Tibial nerve (tissue), 4 donors: ENCODE measurements at regions not wholly inside any gene's neighbourhood (a gene's known extent, or its start where the extent isn't known, plus 50 kb on each side); places are given as distances from the start of the nearest gene placed in this dataset.

Experiments used
- DNase-seq, 2 donors: peaks; one replicate each; pipeline ENCODE4 v3.0.0-alpha.2; 2019; ENCODE audit warnings: low spot score in 2 of 2
- H3K27ac ChIP-seq, 4 donors: fragments of 200-600 bp; sonication (generic) in 3 of 4; one replicate each; pipeline ENCODE4 v1.5.1; 2017 to 2019; ENCODE audit warnings: mild to moderate bottlenecking in 1 of 4
- H3K27me3 ChIP-seq, 2 donors: fragments of 200-600 bp; sonication (generic) in 1 of 2; one replicate each; pipeline versions ENCODE4 v1.5.1 to v1.6.0; 2017 to 2019
- H3K36me3 ChIP-seq, 3 donors: fragments of 200-600 bp; sonication (generic); one replicate each; pipeline ENCODE4 v1.5.1; 2018 to 2019
- H3K4me1 ChIP-seq, 4 donors: fragments of 200-600 bp; sonication (generic) in 3 of 4; one replicate each; pipeline ENCODE4 v1.5.1; 2017 to 2019
- H3K4me3 ChIP-seq, 4 donors: fragments of 200-600 bp; sonication (generic) in 3 of 4; one replicate each; pipeline ENCODE4 v1.5.1; 2017 to 2019; ENCODE audit warnings: mild to moderate bottlenecking in 1 of 4, moderate library complexity in 1 of 4
- H3K9me3 ChIP-seq, 4 donors: fragments of 200-600 bp; sonication (generic) in 3 of 4; one replicate each; pipeline ENCODE4 v1.5.1; 2017 to 2019
- CTCF ChIP-seq, 5 experiments: fragments of 200-600 bp in 3 of 5; fragments of 450-650 bp in 2 of 5; sonication (generic) in 3 of 5; IDR thresholded peaks; one replicate each; pipeline ENCODE4 v1.5.1; 2016 to 2019; ENCODE audit warnings: antibody characterized with exemption in 5 of 5, mild to moderate bottlenecking in 3 of 5, moderate library complexity in 2 of 5
- EP300 ChIP-seq, 2 donors: sonication (generic); formaldehyde crosslinking; IDR thresholded peaks; one replicate each; pipeline ENCODE4 v1.6.1; 2017; ENCODE audit warnings: antibody characterized with exemption in 2 of 2, mild to moderate bottlenecking in 1 of 2
- POLR2A ChIP-seq, 2 donors: fragments of 450-650 bp; IDR thresholded peaks; one replicate each; pipeline ENCODE4 v1.6.1; 2017; ENCODE audit warnings: antibody characterized with exemption in 2 of 2, mild to moderate bottlenecking in 2 of 2, moderate library complexity in 2 of 2
- WGBS, 2 donors: methylation state at CpG; one replicate each; pipeline ENCODE4 v1.1.5; 2018; 5-methylcytosine and 5-hydroxymethylcytosine counted together

DNA sequence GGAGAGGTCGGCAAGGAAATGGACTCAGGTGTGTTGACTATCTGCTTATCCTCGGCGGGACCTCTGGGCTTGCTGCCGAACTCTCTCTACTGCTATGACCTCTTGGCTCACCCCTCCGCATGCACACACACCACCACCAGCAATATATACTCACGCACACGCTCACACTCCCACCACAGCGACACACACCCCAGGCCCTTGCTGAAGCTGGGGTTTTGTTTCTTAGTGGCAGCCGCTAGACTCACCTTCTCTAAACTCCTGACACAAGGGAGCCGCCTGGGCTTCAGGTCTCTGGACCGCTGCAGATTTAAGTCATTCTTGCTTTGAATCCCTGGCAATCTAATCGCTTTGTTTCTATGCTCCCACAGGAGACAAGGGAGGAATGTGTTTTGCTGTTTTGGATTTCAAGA is 59.4 kb upstream of the BACH2 start:
- Histone ChIP-seq H3K27me3 (no peaks in the 10 kb centered on the region), H3K9me3 (no peaks in the 10 kb centered on the region), H3K36me3 (no peaks in the 10 kb centered on the region), H3K4me3 (peak overlapping the region in 1 of 4 donors; percentile 25), H3K27ac (peak overlapping the region in 1 of 4 donors; percentile 40), H3K4me1 (no peaks in the 10 kb centered on the region)
- WGBS, 2 donors: 41 to 48% methylated on average over 12 of the region's 12 CpGs
- DNase-seq: no peak
- TF ChIP-seq POLR2A (IDR thresholded peaks at IDR 0.05) (no peak), CTCF (IDR thresholded peaks at IDR 0.05) (no peak), EP300 (IDR thresholded peaks at IDR 0.05) (no peak)

DNA sequence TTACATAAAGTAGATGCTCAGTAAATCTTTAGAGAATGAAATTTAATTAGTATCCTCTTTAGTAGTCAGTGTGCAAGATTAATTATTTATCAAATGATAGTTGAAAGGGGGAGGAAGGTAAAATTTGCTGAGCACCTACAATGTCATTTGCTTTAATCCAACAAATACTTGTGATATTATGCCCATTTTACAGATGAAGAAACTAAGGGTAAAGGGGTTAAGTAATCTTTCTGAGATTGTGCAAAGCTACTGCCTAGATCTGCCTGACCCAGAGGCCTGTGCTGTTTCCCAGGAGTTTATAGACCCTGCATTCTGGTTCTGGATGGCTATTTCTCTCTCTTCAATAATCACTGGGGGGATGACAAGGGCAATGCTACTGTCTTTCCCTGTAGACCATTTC is 58.3 kb upstream of the BACH2 start:
- TF ChIP-seq POLR2A (IDR thresholded peaks at IDR 0.05): no peak
- TF ChIP-seq EP300 (IDR thresholded peaks at IDR 0.05): no peak
- TF ChIP-seq CTCF (IDR thresholded peaks at IDR 0.05): no peak

DNA sequence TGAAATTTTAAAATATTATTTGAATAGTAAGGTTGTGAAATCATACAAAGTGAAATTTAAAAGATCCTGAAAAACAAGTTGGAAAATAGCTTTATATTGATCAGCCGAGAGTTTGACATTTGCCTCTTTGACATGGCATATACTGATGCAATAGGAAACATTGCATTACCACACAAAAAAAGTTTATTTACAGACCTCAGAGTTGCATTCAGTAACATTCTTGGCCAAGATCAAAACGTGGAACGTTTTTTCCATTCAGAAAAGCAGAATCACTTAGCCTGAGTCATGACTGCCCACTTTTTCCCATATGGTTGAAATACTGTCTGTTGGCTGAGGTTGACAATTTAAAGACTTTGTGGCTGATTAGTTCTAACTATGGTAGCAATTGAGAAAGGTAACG is 55.1 kb upstream of the BACH2 start:
- Histone ChIP-seq H3K4me3 (no peak overlapping the region), H3K4me1 (no peaks in the 10 kb centered on the region), H3K27me3 (no peaks in the 10 kb centered on the region), H3K27ac (no peak overlapping the region), H3K36me3 (no peaks in the 10 kb centered on the region), H3K9me3 (no peaks in the 10 kb centered on the region)
- DNase-seq: no peak
- TF ChIP-seq POLR2A (IDR thresholded peaks at IDR 0.05) (no peak), EP300 (IDR thresholded peaks at IDR 0.05) (no peak), CTCF (IDR thresholded peaks at IDR 0.05) (no peak)
- WGBS, 2 donors: 29 to 36% methylated on average over 4 of the region's 4 CpGs

More for the DNA sequence above, 58.3 kb upstream of the BACH2 start:
- DNase-seq: no peak
- Histone ChIP-seq H3K36me3 (no peaks in the 10 kb centered on the region), H3K27ac (no peak overlapping the region), H3K4me3 (no peak overlapping the region), H3K4me1 (no peaks in the 10 kb centered on the region), H3K9me3 (no peaks in the 10 kb centered on the region), H3K27me3 (no peaks in the 10 kb centered on the region)

DNA sequence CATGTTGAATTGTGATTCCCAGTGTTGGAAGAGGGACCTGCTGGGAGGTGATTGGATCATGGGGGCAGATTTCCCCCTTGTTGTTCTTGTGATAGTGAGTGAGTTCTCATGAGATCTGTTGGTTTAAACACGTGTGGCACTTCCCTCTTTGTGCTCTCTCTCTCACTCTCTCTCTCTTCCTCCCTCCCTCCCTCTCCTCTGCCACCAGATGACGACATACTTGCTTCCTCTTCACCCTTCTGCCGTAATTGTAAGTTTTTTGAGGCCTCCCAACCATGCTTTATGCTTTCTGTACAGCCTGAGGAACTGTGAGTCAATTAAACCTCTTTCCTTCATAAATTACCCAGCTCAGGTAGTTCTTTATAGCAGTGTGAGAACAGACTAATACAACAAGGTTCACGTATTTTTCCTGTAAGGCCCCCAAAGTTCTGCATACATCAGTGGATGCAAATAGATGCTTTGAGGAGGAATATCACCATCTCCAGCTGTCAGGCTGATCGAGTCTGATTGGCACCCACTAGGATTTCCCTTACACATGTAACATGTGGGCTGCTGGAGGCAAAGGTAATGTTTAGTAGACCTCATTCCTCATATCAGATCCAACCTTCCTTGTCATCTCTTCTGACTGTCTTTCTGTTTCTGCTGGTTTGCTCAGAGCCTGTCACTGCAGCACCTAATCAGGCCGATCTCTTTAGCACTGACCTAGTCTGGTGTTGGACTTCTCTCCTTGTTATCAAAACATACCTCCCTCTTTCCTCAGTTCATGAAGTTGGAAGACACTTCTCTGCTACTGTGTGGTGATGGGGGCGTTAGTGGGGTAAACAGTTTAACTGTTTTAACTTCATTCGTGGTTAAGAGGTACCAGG is 54.3 kb upstream of the BACH2 start:
- WGBS, 2 donors: 57 to 58% methylated on average over 8 of the region's 8 CpGs

DNA sequence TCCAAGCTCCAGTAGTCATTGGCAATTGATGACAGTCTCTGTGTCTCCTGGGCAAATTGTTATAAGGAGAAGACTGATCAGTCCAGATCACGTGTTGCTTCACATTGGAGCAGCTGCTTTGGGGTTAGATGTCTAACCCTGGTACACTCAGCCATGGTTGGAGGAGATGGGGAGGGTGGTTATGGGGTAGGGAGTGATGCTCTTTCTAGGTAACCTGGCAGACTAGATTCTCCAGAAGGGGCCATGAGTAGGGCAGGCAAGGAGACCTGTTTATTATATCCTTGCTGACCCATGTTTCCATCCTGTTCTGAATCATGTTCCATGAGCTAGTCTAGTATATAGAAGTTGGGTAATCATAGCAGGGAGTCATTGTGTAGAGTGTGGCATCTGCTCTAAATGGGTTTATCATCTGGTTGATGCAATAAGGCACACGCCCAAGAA is 50.8 kb upstream of the BACH2 start:
- Histone ChIP-seq H3K36me3 (no peaks in the 10 kb centered on the region), H3K4me3 (no peak overlapping the region), H3K4me1 (no peaks in the 10 kb centered on the region), H3K9me3 (no peaks in the 10 kb centered on the region), H3K27ac (no peak overlapping the region), H3K27me3 (no peaks in the 10 kb centered on the region)
- DNase-seq: no peak
- TF ChIP-seq EP300 (IDR thresholded peaks at IDR 0.05) (no peak), POLR2A (IDR thresholded peaks at IDR 0.05) (no peak), CTCF (IDR thresholded peaks at IDR 0.05) (no peak)
- WGBS, 2 donors: 64 to 70% methylated on average over 2 of the region's 2 CpGs

More for the DNA sequence above, 54.3 kb upstream of the BACH2 start:
- Histone ChIP-seq H3K27ac (no peak overlapping the region), H3K27me3 (no peaks in the 10 kb centered on the region), H3K9me3 (no peaks in the 10 kb centered on the region), H3K4me3 (no peak overlapping the region), H3K36me3 (no peaks in the 10 kb centered on the region), H3K4me1 (no peaks in the 10 kb centered on the region)
- peak in 1 of 2 donors; percentile 32 for DNase-seq
- TF ChIP-seq EP300 (IDR thresholded peaks at IDR 0.05) (peak in 1 of 2 donors; percentile 73), POLR2A (IDR thresholded peaks at IDR 0.05) (no peak)
